PC-3 (cell line): ENCODE measurements at regions not wholly inside any gene's neighbourhood (a gene's known extent, or its start where the extent isn't known, plus 50 kb on each side); places are given as distances from the start of the nearest gene placed in this dataset.

ENCODE experiments used
- ATAC-seq: fragments of 200-7000 bp; cut with Tn5 transposase; 2 replicates; pipeline ENCODE4 v1.9.1; 2020; ENCODE audit warnings: mild to moderate bottlenecking, moderate library complexity
- BruUV-seq: library from RNA; stranded (reverse); fragments of 400-500 nt; replicated peaks from 2 replicates; lab custom pipeline; 2021; lab: Mats Ljungman, UMichigan
- CTCF ChIA-PET: fragments of 300-600 bp; sonication (Branson Sonifier 250); formaldehyde crosslinking; loops from one replicate; lab custom pipeline; 2022; ENCODE audit warnings: antibody characterized with exemption; lab: Charles Lee
- POLR2A ChIA-PET: fragments of 300-600 bp; sonication (Branson Sonifier 250); formaldehyde crosslinking; loops from one replicate; lab custom pipeline; 2022; ENCODE audit warnings: antibody characterized with exemption; ENCODE audit not compliant: unreplicated experiment; lab: Charles Lee
- DNase-seq: peaks from one replicate; pipeline ENCODE4 v3.0.0-alpha.2; 2015
- H2AFZ ChIP-seq: fragments of 300-600 bp; sonication (generic); 2 replicates; pipeline ENCODE4 v1.6.0; 2016; ENCODE audit warnings: antibody characterized with exemption, low read length
- H3F3A ChIP-seq: fragments of 300-600 bp; sonication (generic); one replicate; pipeline ENCODE4 v1.6.0; 2017; ENCODE audit warnings: antibody characterized with exemption, low read length, control low read depth, mild to moderate bottlenecking; ENCODE audit not compliant: unreplicated experiment
- H3K27ac ChIP-seq: fragments of 300-600 bp; sonication (generic); 2 replicates; pipeline ENCODE4 v1.5.1; 2016; ENCODE audit warnings: mild to moderate bottlenecking, low read length
- H3K27me3 ChIP-seq: fragments of 300-600 bp; sonication (generic); 2 replicates; pipeline ENCODE4 v1.6.1; 2016; ENCODE audit warnings: low read length, mixed read lengths
- H3K36me3 ChIP-seq: fragments of 300-600 bp; sonication (generic); 2 replicates; pipeline ENCODE4 v1.6.1; 2016; ENCODE audit warnings: low read depth, mixed run types, low read length, mixed read lengths
- H3K4me1 ChIP-seq: fragments of 300-600 bp; sonication (generic); 2 replicates; pipeline ENCODE4 v1.5.1; 2016; ENCODE audit warnings: low read length; ENCODE audit not compliant: insufficient read depth
- H3K4me2 ChIP-seq: fragments of 300-600 bp; sonication (generic); 2 replicates; pipeline ENCODE4 v1.6.0; 2016; ENCODE audit warnings: low read length
- H3K4me3 ChIP-seq: fragments of 300-600 bp; sonication (generic); 2 replicates; pipeline ENCODE4 v1.5.1; 2016; ENCODE audit warnings: mild to moderate bottlenecking, low read length, mixed read lengths
- H3K79me2 ChIP-seq: fragments of 300-600 bp; sonication (generic); 2 replicates; pipeline ENCODE4 v1.6.1; 2017; ENCODE audit warnings: low read length, mixed read lengths
- H3K9ac ChIP-seq: fragments of 300-600 bp; sonication (generic); 2 replicates; pipeline ENCODE4 v1.6.0; 2016; ENCODE audit warnings: mild to moderate bottlenecking, low read length
- H3K9me2 ChIP-seq: fragments of 300-600 bp; sonication (generic); replicated peaks from 2 replicates; pipeline ENCODE4 v1.6.1; 2016; ENCODE audit warnings: mixed run types, low read length, mixed read lengths
- H3K9me3 ChIP-seq: fragments of 300-600 bp; sonication (generic); 2 replicates; pipeline ENCODE4 v1.6.1; 2016; ENCODE audit warnings: low read length, mixed read lengths
- H4K20me1 ChIP-seq: fragments of 300-600 bp; sonication (generic); 2 replicates; pipeline ENCODE4 v1.6.1; 2016; ENCODE audit warnings: low read length, mixed read lengths
- EZH2 ChIP-seq: fragments of 300-600 bp; sonication (generic); IDR thresholded peaks from one replicate; pipeline ENCODE4 v1.6.1; 2017; ENCODE audit warnings: antibody characterized with exemption, mild to moderate bottlenecking, low read length; ENCODE audit not compliant: unreplicated experiment
- EZH2phosphoT487 ChIP-seq: fragments of 300-600 bp; sonication (generic); IDR thresholded peaks from 2 replicates; pipeline ENCODE4 v1.6.1; 2018; ENCODE audit warnings: mild to moderate bottlenecking, antibody characterized with exemption, low read length, borderline replicate concordance
- intact Hi-C: fragments of 100-400 bp; cut with micrococcal nuclease; formaldehyde crosslinking; loops from 2 replicates; pipeline ENCODE4 v1.9.0; 2023
- TF ChIP-seq, protein P1 (sequence below): fragments of 300-600 bp; sonication (generic); conservative IDR thresholded peaks from 2 replicates; pipeline ENCODE4 v1.5.1; 2017; ENCODE audit warnings: antibody characterized with exemption, low read depth, mild to moderate bottlenecking, low read length

DNA sequence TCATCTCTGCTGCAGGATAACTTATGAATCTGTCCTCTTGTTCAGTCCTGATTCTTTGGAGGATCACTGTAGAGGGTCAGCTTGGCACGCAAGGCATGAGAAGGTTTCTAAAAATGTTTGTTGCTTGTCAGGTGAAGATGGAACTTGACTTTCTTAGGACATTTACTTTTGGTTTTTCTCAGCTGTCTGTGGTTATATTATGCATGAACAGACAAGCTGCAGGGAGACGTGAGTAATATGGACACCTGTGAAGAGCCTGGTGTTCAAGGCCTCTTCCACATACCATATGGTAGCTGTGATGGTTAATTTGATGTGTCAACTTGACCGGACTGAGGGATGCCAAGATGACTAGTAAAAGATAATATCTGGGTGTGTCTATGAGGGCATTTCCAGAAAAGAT is 270.2 kb upstream of the CPHXL start:
- BruUV-seq, result no TSS peak
- Histone ChIP-seq H3K27ac (no peak overlapping the region), H3K9me2 (no peaks in the 10 kb centered on the region), H3K4me1 (no peaks in the 10 kb centered on the region), H4K20me1 (no peaks in the 10 kb centered on the region), H3K9me3 (no peaks in the 10 kb centered on the region), H3K79me2 (no peaks in the 10 kb centered on the region), H2AFZ (no peak overlapping the region), H3K36me3 (no peaks in the 10 kb centered on the region), H3F3A (no peaks in the 10 kb centered on the region), H3K27me3 (peaks cover 4% of the 10 kb centered on the region; the same call in 1 of the 2 replicates), H3K9ac (no peak overlapping the region), H3K4me2 (no peak overlapping the region), H3K4me3 (no peak overlapping the region)
- ChIA-PET CTCF (no interaction called here), POLR2A (no interaction called here)
- TF ChIP-seq EZH2phosphoT487 (no peak), EZH2 (no peak)
- TF ChIP-seq, protein P1, sequence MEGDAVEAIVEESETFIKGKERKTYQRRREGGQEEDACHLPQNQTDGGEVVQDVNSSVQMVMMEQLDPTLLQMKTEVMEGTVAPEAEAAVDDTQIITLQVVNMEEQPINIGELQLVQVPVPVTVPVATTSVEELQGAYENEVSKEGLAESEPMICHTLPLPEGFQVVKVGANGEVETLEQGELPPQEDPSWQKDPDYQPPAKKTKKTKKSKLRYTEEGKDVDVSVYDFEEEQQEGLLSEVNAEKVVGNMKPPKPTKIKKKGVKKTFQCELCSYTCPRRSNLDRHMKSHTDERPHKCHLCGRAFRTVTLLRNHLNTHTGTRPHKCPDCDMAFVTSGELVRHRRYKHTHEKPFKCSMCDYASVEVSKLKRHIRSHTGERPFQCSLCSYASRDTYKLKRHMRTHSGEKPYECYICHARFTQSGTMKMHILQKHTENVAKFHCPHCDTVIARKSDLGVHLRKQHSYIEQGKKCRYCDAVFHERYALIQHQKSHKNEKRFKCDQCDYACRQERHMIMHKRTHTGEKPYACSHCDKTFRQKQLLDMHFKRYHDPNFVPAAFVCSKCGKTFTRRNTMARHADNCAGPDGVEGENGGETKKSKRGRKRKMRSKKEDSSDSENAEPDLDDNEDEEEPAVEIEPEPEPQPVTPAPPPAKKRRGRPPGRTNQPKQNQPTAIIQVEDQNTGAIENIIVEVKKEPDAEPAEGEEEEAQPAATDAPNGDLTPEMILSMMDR, result no peak
- intact Hi-C loops, result no loop called here
- ATAC-seq (no peak), DNase-seq (no peak)

GRCh38 chr16:75997606-75998005 is 271.3 kb upstream of the CPHXL start:
- Histone ChIP-seq H3K27me3 (peaks cover 4% of the 10 kb centered on the region; the same call in 1 of the 2 replicates), H3K4me3 (no peak overlapping the region), H3K4me2 (no peak overlapping the region), H3K9me2 (no peaks in the 10 kb centered on the region), H3K9me3 (no peaks in the 10 kb centered on the region), H3K9ac (no peak overlapping the region), H3K27ac (no peak overlapping the region), H2AFZ (no peak overlapping the region), H3K4me1 (no peaks in the 10 kb centered on the region), H4K20me1 (no peaks in the 10 kb centered on the region), H3K36me3 (no peaks in the 10 kb centered on the region), H3K79me2 (no peaks in the 10 kb centered on the region), H3F3A (no peaks in the 10 kb centered on the region)
- ChIA-PET POLR2A (no interaction called here), CTCF (no interaction called here)
- intact Hi-C loops, result no loop called here
- no peak for DNase-seq
- ATAC-seq, result no peak
- BruUV-seq, result no TSS peak
- TF ChIP-seq, protein P1, result no peak
- no peak for TF ChIP-seq EZH2phosphoT487
- TF ChIP-seq EZH2, result no peak

DNA sequence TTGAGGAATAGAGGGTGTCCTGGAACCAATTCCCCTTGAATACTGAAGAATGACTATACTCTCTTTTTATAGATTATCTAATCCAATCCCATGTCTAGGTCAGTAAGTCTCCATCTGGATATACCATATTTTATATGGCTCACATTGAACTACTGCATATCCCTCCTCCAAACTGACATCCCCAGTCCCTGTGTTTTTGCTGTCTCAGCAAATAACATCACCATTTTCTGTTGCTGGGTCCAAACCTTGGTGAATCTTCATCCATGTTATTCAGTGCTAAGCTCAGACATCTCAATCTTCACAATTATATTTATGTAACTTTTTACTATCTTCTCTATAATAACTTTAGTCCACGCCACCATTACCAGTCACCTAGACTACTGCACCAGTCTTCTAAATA is 269.6 kb upstream of the CNTNAP4 start:
- DNase-seq, result no peak
- H4K20me1 ChIP-seq, result no peaks in the 10 kb centered on the region
- intact Hi-C loops, result no loop called here
- H3K9me3 ChIP-seq, result no peaks in the 10 kb centered on the region
- BruUV-seq, result no TSS peak
- no peaks in the 10 kb centered on the region for H3K9me2 ChIP-seq
- no peak for ATAC-seq
- TF ChIP-seq EZH2 (no peak), EZH2phosphoT487 (no peak)
- TF ChIP-seq, protein P1, result no peak
- no peaks in the 10 kb centered on the region for H3F3A ChIP-seq
- no peak overlapping the region for H3K4me2 ChIP-seq
- no peak overlapping the region for H3K9ac ChIP-seq
- H3K4me3 ChIP-seq, result no peak overlapping the region
- H2AFZ ChIP-seq, result no peak overlapping the region
- H3K79me2 ChIP-seq, result no peaks in the 10 kb centered on the region
- ChIA-PET POLR2A (no interaction called here), CTCF (no interaction called here)
- H3K36me3 ChIP-seq, result no peaks in the 10 kb centered on the region
- no peaks in the 10 kb centered on the region for H3K4me1 ChIP-seq
- H3K27ac ChIP-seq, result no peak overlapping the region
- H3K27me3 ChIP-seq, result no peaks in the 10 kb centered on the region
